ENCODE measurements at regions not wholly inside any gene's neighbourhood (a gene's known extent, or its start where the extent isn't known, plus 50 kb on each side); places are given as distances from the start of the nearest gene placed in this dataset.

GRCh38 chr1:30449003-30449402, 274.4 kb downstream of the MATN1 start:
- no peaks in the 10 kb centered on the region for H3K27me3 ChIP-seq (ENCODE audit: control insufficient read depth in 1 of 2, insufficient read depth in 2 of 2, low read length in 2 of 2)
- DNase-seq (ENCODE audit: low spot score) (no peak), FAIRE-seq (no peak), ATAC-seq (no peak)
- TF ChIP-seq MBD4 (IDR thresholded peaks at IDR 0.05; ENCODE audit: borderline replicate concordance, low read length) (no peak), STAG1 (CRISPR knock-in tag; IDR thresholded peaks at IDR 0.05) (no peak), NCOR1 (IDR thresholded peaks at IDR 0.05; ENCODE audit: borderline replicate concordance, low read length) (no peak), GABPB1 (CRISPR knock-in tag; IDR thresholded peaks at IDR 0.05) (no peak), CC2D1A (CRISPR knock-in tag; IDR thresholded peaks at IDR 0.05) (no peak), ZNF354B (CRISPR knock-in tag; IDR thresholded peaks at IDR 0.05) (no peak), FOXP1 (IDR thresholded peaks at IDR 0.05) (no peak), FOXP1 (CRISPR knock-in tag; IDR thresholded peaks at IDR 0.05) (no peak)
- H3K4me3 ChIP-seq (replicated peaks in 1 of 3; ENCODE audit: insufficient read depth in 1 of 3, low read depth in 2 of 3, low read length in 3 of 3): no peak overlapping the region
- no peak overlapping the region for H3K27ac ChIP-seq (ENCODE audit: extremely low read length, insufficient read depth, low read length)
- H3K9ac ChIP-seq (ENCODE audit: insufficient read depth, low read depth, low read length): no peak overlapping the region
- WGBS (ENCODE audit: low lambda C conversion rate): 0% methylated on average over 4 of the region's 5 CpGs
- ChIA-PET CTCF (ENCODE audit: low intra/inter-chr PET ratio, low total read pairs) (no interaction called here), POLR2A (no interaction called here)
- H2AFZ ChIP-seq (ENCODE audit: low read length): no peak overlapping the region
- no peaks in the 10 kb centered on the region for H4K20me1 ChIP-seq (ENCODE audit: insufficient read depth, low read length)
- no peak overlapping the region for H3K4me2 ChIP-seq (ENCODE audit: low read depth, low read length)
- no TSS peak for BruUV-seq (replicated peaks)
- no peaks in the 10 kb centered on the region for H3K4me1 ChIP-seq (ENCODE audit: insufficient read depth, low read length)
- in situ Hi-C loops (cut with HindIII; ENCODE audit: extremely low pct_ligation_motif_present, low pct_unique_long_range_greater_than_20kb): no loop called here
- no peaks in the 10 kb centered on the region for H3K36me3 ChIP-seq (replicated peaks in 1 of 2; ENCODE audit: control insufficient read depth in 1 of 2, insufficient read depth in 2 of 2, low read length in 2 of 2)
- no peaks in the 10 kb centered on the region for H3K79me2 ChIP-seq (ENCODE audit: insufficient read depth, low read length)
- no peaks in the 10 kb centered on the region for H3K9me3 ChIP-seq (ENCODE audit: low read length)
- intact Hi-C loops (cut with micrococcal nuclease; ENCODE audit: unreplicated experiment): no loop called here

GRCh38 chr1:30447701-30448100, 275.7 kb downstream of the MATN1 start:
- H3K79me2 ChIP-seq (ENCODE audit: insufficient read depth, low read length): no peaks in the 10 kb centered on the region
- H3K9me3 ChIP-seq (ENCODE audit: low read length): no peaks in the 10 kb centered on the region
- DNase-seq (ENCODE audit: low spot score): no peak
- intact Hi-C loops (cut with micrococcal nuclease; ENCODE audit: unreplicated experiment) (no loop called here), in situ Hi-C loops (cut with HindIII; ENCODE audit: extremely low pct_ligation_motif_present, low pct_unique_long_range_greater_than_20kb) (no loop called here)
- no peak overlapping the region for H3K27ac ChIP-seq (ENCODE audit: extremely low read length, insufficient read depth, low read length)
- no peak for FAIRE-seq
- H3K27me3 ChIP-seq (ENCODE audit: control insufficient read depth in 1 of 2, insufficient read depth in 2 of 2, low read length in 2 of 2): no peaks in the 10 kb centered on the region
- H4K20me1 ChIP-seq (ENCODE audit: insufficient read depth, low read length): no peaks in the 10 kb centered on the region
- no peak for ATAC-seq
- CTCF ChIA-PET (ENCODE audit: low intra/inter-chr PET ratio, low total read pairs): no interaction called here
- no peak overlapping the region for H3K9ac ChIP-seq (ENCODE audit: insufficient read depth, low read depth, low read length)
- H3K36me3 ChIP-seq (replicated peaks in 1 of 2; ENCODE audit: control insufficient read depth in 1 of 2, insufficient read depth in 2 of 2, low read length in 2 of 2): no peaks in the 10 kb centered on the region
- BruUV-seq (replicated peaks): no TSS peak
- POLR2A ChIA-PET: no interaction called here
- no peak overlapping the region for H3K4me3 ChIP-seq (replicated peaks in 1 of 3; ENCODE audit: insufficient read depth in 1 of 3, low read depth in 2 of 3, low read length in 3 of 3)
- no peaks in the 10 kb centered on the region for H3K4me1 ChIP-seq (ENCODE audit: insufficient read depth, low read length)
- WGBS (ENCODE audit: low lambda C conversion rate): 0% methylated on average over 1 of the region's 3 CpGs
- no peak overlapping the region for H2AFZ ChIP-seq (ENCODE audit: low read length)
- H3K4me2 ChIP-seq (ENCODE audit: low read depth, low read length): no peak overlapping the region
- TF ChIP-seq SATB2 (CRISPR knock-in tag; IDR thresholded peaks at IDR 0.05) (no peak), ZNF660 (CRISPR knock-in tag; IDR thresholded peaks at IDR 0.05; ENCODE audit: borderline replicate concordance, low read depth) (no peak), ZNF543 (CRISPR knock-in tag; IDR thresholded peaks at IDR 0.05) (no peak), HOXA3 (CRISPR knock-in tag; IDR thresholded peaks at IDR 0.05) (no peak), ZNF770 (CRISPR knock-in tag; IDR thresholded peaks at IDR 0.05) (no peak), SIX4 (CRISPR knock-in tag; IDR thresholded peaks at IDR 0.05) (no peak), ZBTB1 (CRISPR knock-in tag; IDR thresholded peaks at IDR 0.05; ENCODE audit: borderline replicate concordance) (no peak), ZNF616 (CRISPR knock-in tag; IDR thresholded peaks at IDR 0.05; ENCODE audit: low read depth) (no peak), ZNF713 (CRISPR knock-in tag; IDR thresholded peaks at IDR 0.05) (no peak), PAWR (CRISPR knock-in tag; IDR thresholded peaks at IDR 0.05; ENCODE audit: borderline replicate concordance) (no peak)
- TF ChIP-seq, protein P1, sequence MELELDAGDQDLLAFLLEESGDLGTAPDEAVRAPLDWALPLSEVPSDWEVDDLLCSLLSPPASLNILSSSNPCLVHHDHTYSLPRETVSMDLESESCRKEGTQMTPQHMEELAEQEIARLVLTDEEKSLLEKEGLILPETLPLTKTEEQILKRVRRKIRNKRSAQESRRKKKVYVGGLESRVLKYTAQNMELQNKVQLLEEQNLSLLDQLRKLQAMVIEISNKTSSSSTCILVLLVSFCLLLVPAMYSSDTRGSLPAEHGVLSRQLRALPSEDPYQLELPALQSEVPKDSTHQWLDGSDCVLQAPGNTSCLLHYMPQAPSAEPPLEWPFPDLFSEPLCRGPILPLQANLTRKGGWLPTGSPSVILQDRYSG (CRISPR knock-in tag; IDR thresholded peaks at IDR 0.05): no peak
- TF ChIP-seq, protein P2, sequence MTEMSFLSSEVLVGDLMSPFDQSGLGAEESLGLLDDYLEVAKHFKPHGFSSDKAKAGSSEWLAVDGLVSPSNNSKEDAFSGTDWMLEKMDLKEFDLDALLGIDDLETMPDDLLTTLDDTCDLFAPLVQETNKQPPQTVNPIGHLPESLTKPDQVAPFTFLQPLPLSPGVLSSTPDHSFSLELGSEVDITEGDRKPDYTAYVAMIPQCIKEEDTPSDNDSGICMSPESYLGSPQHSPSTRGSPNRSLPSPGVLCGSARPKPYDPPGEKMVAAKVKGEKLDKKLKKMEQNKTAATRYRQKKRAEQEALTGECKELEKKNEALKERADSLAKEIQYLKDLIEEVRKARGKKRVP (CRISPR knock-in tag; IDR thresholded peaks at IDR 0.05): no peak
